H9 (cell line): ENCODE measurements at regions not wholly inside any gene's neighbourhood (a gene's known extent, or its start where the extent isn't known, plus 50 kb on each side); places are given as distances from the start of the nearest gene placed in this dataset.

Experiments
- DNase-seq: peaks from one replicate; pipeline ENCODE4 v3.0.0-alpha.2; 2017
- H2AFZ ChIP-seq: one replicate; pipeline ENCODE4 v1.6.1; 2013; ENCODE audit warnings: mild to moderate bottlenecking, low read length, control low read depth, moderate library complexity
- H2AK5ac ChIP-seq: 2 replicates; pipeline ENCODE4 v1.6.1; 2013; ENCODE audit warnings: low read length, control low read depth, mixed read lengths; ENCODE audit not compliant: insufficient read length
- H2BK120ac ChIP-seq: one replicate; pipeline ENCODE4 v1.6.1; 2013; ENCODE audit warnings: low read depth, mild to moderate bottlenecking, low read length, control low read depth, inconsistent platforms; ENCODE audit not compliant: poor library complexity, severe bottlenecking
- H2BK12ac ChIP-seq: 2 replicates; pipeline ENCODE4 v1.6.1; 2013; ENCODE audit warnings: low read length, control low read depth, mixed read lengths, low read depth; ENCODE audit not compliant: insufficient read length
- H2BK15ac ChIP-seq: 2 replicates; pipeline ENCODE4 v1.6.1; 2013; ENCODE audit warnings: low read depth, low read length, control low read depth
- H2BK20ac ChIP-seq: one replicate; pipeline ENCODE4 v1.6.1; 2013; ENCODE audit warnings: low read depth, mild to moderate bottlenecking, low read length, control low read depth, inconsistent platforms; ENCODE audit not compliant: poor library complexity, severe bottlenecking
- H2BK5ac ChIP-seq: 2 replicates; pipeline ENCODE4 v1.6.1; 2013; ENCODE audit warnings: low read length, control low read depth, mixed read lengths; ENCODE audit not compliant: insufficient read length
- H3K14ac ChIP-seq: 2 replicates; pipeline ENCODE4 v1.6.1; 2013; ENCODE audit warnings: low read length, control low read depth; ENCODE audit not compliant: insufficient read depth
- H3K18ac ChIP-seq: 2 replicates; pipeline ENCODE4 v1.6.1; 2013; ENCODE audit warnings: low read depth, mild to moderate bottlenecking, mixed read lengths, low read length, control low read depth; ENCODE audit not compliant: insufficient read length
- H3K23ac ChIP-seq: 2 replicates; pipeline ENCODE4 v1.6.1; 2013; ENCODE audit warnings: low read length, control low read depth, mixed read lengths, low read depth; ENCODE audit not compliant: insufficient read length
- H3K23me2 ChIP-seq: 2 replicates; pipeline ENCODE4 v1.6.1; 2013; ENCODE audit warnings: low read depth, mild to moderate bottlenecking, mixed read lengths, low read length, control low read depth; ENCODE audit not compliant: insufficient read length, poor library complexity, severe bottlenecking
- H3K27ac ChIP-seq: 2 replicates; pipeline ENCODE4 v1.5.1; 2013; ENCODE audit warnings: low read length, control low read depth, mixed read lengths, low read depth; ENCODE audit not compliant: insufficient read length
- H3K27me3 ChIP-seq: 2 replicates; pipeline ENCODE4 v1.6.1; 2013; ENCODE audit warnings: low read length, control low read depth, inconsistent platforms; ENCODE audit not compliant: insufficient read depth
- H3K4ac ChIP-seq: 2 replicates; pipeline ENCODE4 v1.6.1; 2013; ENCODE audit warnings: low read depth, mild to moderate bottlenecking, control low read depth, inconsistent platforms, low read length, moderate library complexity
- H3K4me1 ChIP-seq: 2 replicates; pipeline ENCODE4 v1.6.1; 2013; ENCODE audit warnings: low read length, control low read depth, inconsistent platforms; ENCODE audit not compliant: insufficient read depth
- H3K4me2 ChIP-seq: 2 replicates; pipeline ENCODE4 v1.6.1; 2013; ENCODE audit warnings: low read length, control low read depth, mixed read lengths; ENCODE audit not compliant: insufficient read length, insufficient read depth
- H3K56ac ChIP-seq: 2 replicates; pipeline ENCODE4 v1.6.1; 2013; ENCODE audit warnings: low read depth, mild to moderate bottlenecking, mixed read lengths, low read length, control low read depth; ENCODE audit not compliant: insufficient read length
- H3K79me1 ChIP-seq: 2 replicates; pipeline ENCODE4 v1.6.1; 2013; ENCODE audit warnings: low read depth, mild to moderate bottlenecking, moderate library complexity, low read length, control low read depth, inconsistent platforms; ENCODE audit not compliant: insufficient read depth, poor library complexity, severe bottlenecking
- H3K79me2 ChIP-seq: 2 replicates; pipeline ENCODE4 v1.6.1; 2013; ENCODE audit warnings: low read length, control low read depth, inconsistent platforms; ENCODE audit not compliant: insufficient read depth
- H3K9ac ChIP-seq: 2 replicates; pipeline ENCODE4 v1.6.1; 2013; ENCODE audit warnings: low read length, control low read depth, mixed read lengths; ENCODE audit not compliant: insufficient read length; ENCODE audit errors: extremely low read depth
- H3K9me3 ChIP-seq: one replicate; pipeline ENCODE4 v1.6.1; 2013; ENCODE audit warnings: low read depth, low read length, inconsistent platforms; ENCODE audit not compliant: control insufficient read depth
- H3T11ph ChIP-seq: one replicate; pipeline ENCODE4 v1.6.1; 2013; ENCODE audit warnings: mild to moderate bottlenecking, low read length, control low read depth, inconsistent platforms
- H4K20me1 ChIP-seq: one replicate; pipeline ENCODE4 v1.6.1; 2013; ENCODE audit not compliant: control insufficient read depth, insufficient read length, insufficient read depth
- H4K5ac ChIP-seq: 2 replicates; pipeline ENCODE4 v1.6.1; 2013; ENCODE audit warnings: low read depth, mild to moderate bottlenecking, mixed read lengths, low read length, control low read depth; ENCODE audit not compliant: insufficient read length
- H4K8ac ChIP-seq: replicated peaks from 2 replicates; pipeline ENCODE4 v1.6.1; 2013; ENCODE audit warnings: low read length, control low read depth, mixed read lengths, low read depth; ENCODE audit not compliant: insufficient read length
- H4K91ac ChIP-seq: 2 replicates; pipeline ENCODE4 v1.6.1; 2013; ENCODE audit warnings: low read depth, mild to moderate bottlenecking, moderate library complexity, mixed read lengths, low read length, control low read depth; ENCODE audit not compliant: insufficient read length
- H3K27ac Mint-ChIP-seq, 3 experiments: 2 replicates in 2 of 3; 3 replicates in 1 of 3; pipeline ENCODE4 v1.8.0; 2020 to 2021; ENCODE audit warnings: mixed read lengths in 3 of 3, mild to moderate bottlenecking in 1 of 3, moderate library complexity in 1 of 3
- H3K27me3 Mint-ChIP-seq: 2 replicates; pipeline ENCODE4 v1.8.0; 2021; ENCODE audit warnings: low read depth, mild to moderate bottlenecking, moderate library complexity, mixed read lengths
- H3K36me3 Mint-ChIP-seq, 3 experiments: 2 replicates in 2 of 3; 3 replicates in 1 of 3; pipeline ENCODE4 v1.8.0; 2020 to 2021; ENCODE audit warnings: low read depth in 3 of 3, mixed read lengths in 3 of 3; ENCODE audit not compliant: insufficient read depth in 1 of 3
- H3K4me1 Mint-ChIP-seq, 2 experiments: 2 replicates each; pipeline ENCODE4 v1.8.0; 2020; ENCODE audit warnings: mixed read lengths in 2 of 2
- H3K4me3 Mint-ChIP-seq, 2 experiments: 2 replicates in 1 of 2; 3 replicates in 1 of 2; pipeline ENCODE4 v1.8.0; 2020 to 2021; ENCODE audit warnings: mild to moderate bottlenecking in 2 of 2, mixed read lengths in 2 of 2, moderate library complexity in 1 of 2
- H3K9me3 Mint-ChIP-seq, 2 experiments: 2 replicates in 1 of 2; 3 replicates in 1 of 2; pipeline ENCODE4 v1.8.0; 2020; ENCODE audit warnings: mild to moderate bottlenecking in 2 of 2, mixed read lengths in 2 of 2, moderate library complexity in 1 of 2
- CTCF ChIP-seq: fragments of 200-600 bp; sonication (generic); conservative IDR thresholded peaks from 3 replicates; pipeline ENCODE4 v1.8.0; 2021; ENCODE audit warnings: antibody characterized with exemption, mild to moderate bottlenecking
- WGBS: extraction: QIAGEN DNeasy Blood & Tissue Kit; methylation state at CpG from one replicate; pipeline ENCODE4 v1.1.7; 2013; ENCODE audit warnings: missing lambda C conversion rate, low lambda C conversion rate, mixed read lengths; ENCODE audit not compliant: insufficient read length; ENCODE audit errors: extremely low coverage; 5-methylcytosine and 5-hydroxymethylcytosine counted together

GRCh38 chr7:25780904-25781303 is 371.1 kb upstream of the NFE2L3 start:
- Histone ChIP-seq H3K9ac (no peak overlapping the region), H2AK5ac (no peak overlapping the region), H3K4ac (no peak overlapping the region), H4K91ac (no peak overlapping the region), H4K5ac (no peak overlapping the region), H3K23ac (no peak overlapping the region), H3K14ac (no peak overlapping the region), H2AFZ (no peak overlapping the region), H4K20me1 (no peaks in the 10 kb centered on the region), H3K79me1 (no peaks in the 10 kb centered on the region), H2BK5ac (no peak overlapping the region), H3K4me1 (no peaks in the 10 kb centered on the region), H3K79me2 (no peaks in the 10 kb centered on the region), H2BK120ac (no peak overlapping the region), H3K23me2 (no peaks in the 10 kb centered on the region), H3K9me3 (no peaks in the 10 kb centered on the region), H2BK12ac (no peak overlapping the region), H3K56ac (no peak overlapping the region), H2BK15ac (no peak overlapping the region), H2BK20ac (no peak overlapping the region), H3K27ac (no peak overlapping the region), H3T11ph (no peak overlapping the region), H3K4me2 (no peak overlapping the region), H3K18ac (no peak overlapping the region), H3K27me3 (no peaks in the 10 kb centered on the region), H4K8ac (no peak overlapping the region)
- TF ChIP-seq CTCF = no peak
- Mint-ChIP-seq H3K36me3 (no peaks in the 10 kb centered on the region; a peak in 1 of 7 replicates), H3K27me3 (no peaks in the 10 kb centered on the region; the same call in 1 of the 2 replicates), H3K27ac (no peak overlapping the region), H3K4me1 (peaks cover 0 to 4% of the 10 kb centered on the region in 2 experiments; a peak in 1 of 4 replicates), H3K9me3 (no peaks in the 10 kb centered on the region), H3K4me3 (no peak overlapping the region)
- WGBS = no CpG with 5 or more reads among the region's 2 CpGs
- DNase-seq = no peak
